IMR-90 (cell line): ENCODE measurements at regions not wholly inside any gene's neighbourhood (a gene's known extent, or its start where the extent isn't known, plus 50 kb on each side); places are given as distances from the start of the nearest gene placed in this dataset.

Experiments used
- ATAC-seq: fragments of 200-7000 bp; cut with Tn5 transposase; 2 replicates; pipeline ENCODE4 v1.9.1; 2020; ENCODE audit warnings: low read depth, mild to moderate bottlenecking, moderate library complexity
- BruUV-seq: library from RNA; stranded (reverse); fragments of 400-500 nt; replicated peaks from 2 replicates; lab custom pipeline; 2021; lab: Mats Ljungman, UMichigan
- CTCF ChIA-PET: fragments of 300-600 bp; formaldehyde crosslinking; extraction: SDS; loops from one replicate; lab custom pipeline; 2021; ENCODE audit warnings: antibody characterized with exemption; lab: Yijun Ruan, JAX
- POLR2A ChIA-PET: fragments of 300-600 bp; sonication (Branson Sonifier 250); formaldehyde crosslinking; loops from one replicate; lab custom pipeline; 2022; ENCODE audit warnings: antibody characterized with exemption; ENCODE audit not compliant: unreplicated experiment; lab: Charles Lee
- DNase-seq: peaks from one replicate; pipeline ENCODE4 v3.0.0; 2013
- H2AFZ ChIP-seq: replicated peaks from 2 replicates; pipeline ENCODE3; 2013; ENCODE audit warnings: low read length, mild to moderate bottlenecking; ENCODE audit not compliant: poor library complexity
- H2AK5ac ChIP-seq: 2 replicates; pipeline ENCODE4 v1.6.1; 2013; ENCODE audit warnings: low read depth, low read length, inconsistent platforms
- H2AK9ac ChIP-seq: replicated peaks from 2 replicates; pipeline ENCODE3; 2013; ENCODE audit warnings: mild to moderate bottlenecking, low read depth, low read length, moderate library complexity; ENCODE audit not compliant: poor library complexity
- H2BK120ac ChIP-seq: 2 replicates; pipeline ENCODE4 v1.6.1; 2013; ENCODE audit warnings: low read depth, low read length, inconsistent platforms
- H2BK15ac ChIP-seq: 3 replicates; pipeline ENCODE4 v1.6.1; 2013; ENCODE audit warnings: low read depth, low read length, inconsistent platforms
- H2BK20ac ChIP-seq: 2 replicates; pipeline ENCODE4 v1.6.1; 2013; ENCODE audit warnings: low read depth, mild to moderate bottlenecking, inconsistent platforms, low read length, moderate library complexity
- H2BK5ac ChIP-seq: 2 replicates; pipeline ENCODE4 v1.6.1; 2013; ENCODE audit warnings: mild to moderate bottlenecking, low read depth, low read length, inconsistent platforms; ENCODE audit not compliant: poor library complexity, severe bottlenecking
- H3K14ac ChIP-seq: replicated peaks from 2 replicates; pipeline ENCODE4 v1.6.1; 2013; ENCODE audit warnings: low read depth, low read length, inconsistent platforms
- H3K18ac ChIP-seq: 2 replicates; pipeline ENCODE4 v1.6.1; 2013; ENCODE audit warnings: low read depth, low read length, control low read depth
- H3K23ac ChIP-seq: 2 replicates; pipeline ENCODE4 v1.6.1; 2013; ENCODE audit warnings: low read depth, low read length, inconsistent platforms
- H3K27ac ChIP-seq: 2 replicates; pipeline ENCODE4 v1.5.1; 2013; ENCODE audit warnings: mild to moderate bottlenecking, control low read depth, low read length; ENCODE audit not compliant: insufficient read depth
- H3K27me3 ChIP-seq: 2 replicates; pipeline ENCODE4 v1.6.1; 2013; ENCODE audit warnings: low read length; ENCODE audit not compliant: control insufficient read depth, insufficient read depth
- H3K36me3 ChIP-seq: 2 replicates; pipeline ENCODE4 v1.6.1; 2013; ENCODE audit warnings: low read length, mixed read lengths; ENCODE audit not compliant: control insufficient read depth, insufficient read depth
- H3K4ac ChIP-seq: 2 replicates; pipeline ENCODE4 v1.6.1; 2013; ENCODE audit warnings: low read depth, low read length, inconsistent platforms
- H3K4me1 ChIP-seq: 2 replicates; pipeline ENCODE4 v1.6.1; 2013; ENCODE audit warnings: low read length, mixed read lengths; ENCODE audit not compliant: control insufficient read depth, insufficient read depth
- H3K4me2 ChIP-seq: 2 replicates; pipeline ENCODE4 v1.6.1; 2013; ENCODE audit warnings: low read depth, mild to moderate bottlenecking, control low read depth, low read length, moderate library complexity
- H3K4me3 ChIP-seq: 2 replicates; pipeline ENCODE4 v1.5.1; 2013; ENCODE audit warnings: low read depth, mild to moderate bottlenecking, control low read depth, low read length, moderate library complexity; ENCODE audit not compliant: insufficient read depth
- H3K56ac ChIP-seq: 2 replicates; pipeline ENCODE4 v1.6.1; 2013; ENCODE audit warnings: low read length, inconsistent platforms; ENCODE audit not compliant: insufficient read depth; ENCODE audit errors: extremely low read depth
- H3K79me1 ChIP-seq, 2 experiments: 2 replicates each; pipeline ENCODE4 v1.6.1; 2013; ENCODE audit warnings: low read length in 2 of 2, inconsistent platforms in 1 of 2, low read depth in 1 of 2
- H3K9ac ChIP-seq: 2 replicates; pipeline ENCODE4 v1.6.1; 2013; ENCODE audit warnings: low read depth, low read length, control low read depth
- H3K9me1 ChIP-seq: 2 replicates; pipeline ENCODE4 v1.6.1; 2013; ENCODE audit warnings: low read length, inconsistent platforms; ENCODE audit not compliant: insufficient read depth
- H3K9me3 ChIP-seq: 2 replicates; pipeline ENCODE4 v1.6.1; 2013; ENCODE audit warnings: low read length; ENCODE audit not compliant: control insufficient read depth, insufficient read depth
- H4K20me1 ChIP-seq: 2 replicates; pipeline ENCODE4 v1.6.1; 2013; ENCODE audit warnings: low read length, inconsistent platforms; ENCODE audit not compliant: insufficient read depth
- H4K5ac ChIP-seq: 2 replicates; pipeline ENCODE4 v1.6.1; 2013; ENCODE audit warnings: mild to moderate bottlenecking, low read depth, low read length, control low read depth
- H4K8ac ChIP-seq, 2 experiments: 2 replicates each; pipeline ENCODE4 v1.6.1; 2013; ENCODE audit warnings: low read depth in 2 of 2, low read length in 2 of 2, control low read depth in 1 of 2, inconsistent platforms in 1 of 2
- H4K91ac ChIP-seq: 2 replicates; pipeline ENCODE4 v1.6.1; 2013; ENCODE audit warnings: low read depth, low read length, inconsistent platforms; ENCODE audit not compliant: insufficient read depth
- BHLHE40 ChIP-seq: fragments of 150-350 bp; IDR thresholded peaks from 2 replicates; pipeline ENCODE4 v1.6.1; 2016; ENCODE audit warnings: mild to moderate bottlenecking, low read depth, low read length
- CHD1 ChIP-seq: IDR thresholded peaks from 2 replicates; pipeline ENCODE4 v1.6.1; 2012; ENCODE audit warnings: low read depth, low read length, improper control_type of control experiment
- CTCF ChIP-seq: conservative IDR thresholded peaks from 2 replicates; pipeline ENCODE4 v1.5.1; 2012; ENCODE audit warnings: mild to moderate bottlenecking, low read depth, low read length, improper control_type of control experiment
- FOS ChIP-seq: fragments of 150-350 bp; IDR thresholded peaks from 2 replicates; pipeline ENCODE4 v1.6.1; 2016; ENCODE audit warnings: low read depth, low read length
- MAFK ChIP-seq: IDR thresholded peaks from 2 replicates; pipeline ENCODE4 v1.6.1; 2012; ENCODE audit warnings: low read depth, low read length, improper control_type of control experiment
- MAZ ChIP-seq: IDR thresholded peaks from 2 replicates; pipeline ENCODE4 v1.6.1; 2012; ENCODE audit warnings: low read depth, mild to moderate bottlenecking, low read length, improper control_type of control experiment, moderate library complexity, borderline replicate concordance
- NFE2L2 ChIP-seq: fragments of 150-350 bp; IDR thresholded peaks from 2 replicates; pipeline ENCODE4 v1.6.1; 2016; ENCODE audit warnings: low read depth, mild to moderate bottlenecking, low read length
- RAD21 ChIP-seq: IDR thresholded peaks from 2 replicates; pipeline ENCODE4 v1.6.1; 2012; ENCODE audit warnings: low read length, improper control_type of control experiment
- USF2 ChIP-seq: fragments of 150-350 bp; IDR thresholded peaks from 2 replicates; pipeline ENCODE4 v1.6.1; 2017; ENCODE audit warnings: mild to moderate bottlenecking, antibody characterized with exemption, low read length, low read depth
- WGBS, 2 experiments: methylation state at CpG; one replicate each; pipeline versions ENCODE4 v1.1.5 to v1.1.7; 2013; ENCODE audit warnings: missing lambda C conversion rate in 2 of 2; ENCODE audit not compliant: insufficient read length in 1 of 2; ENCODE audit errors: extremely low coverage in 2 of 2; 5-methylcytosine and 5-hydroxymethylcytosine counted together
- dilution Hi-C: fragments of 300-500 bp; cut with HindIII; formaldehyde crosslinking; loops from one replicate; pipeline ENCODE4 v1.14.3; 2018; ENCODE audit warnings: low sequenced_read_pairs; ENCODE audit not compliant: unreplicated experiment
- in situ Hi-C: fragments of 300-500 bp; cut with MboI; formaldehyde crosslinking; loops from 3 replicates; pipeline ENCODE4 v1.14.3; 2019; ENCODE audit warnings: low sequenced_read_pairs, inconsistent platforms, mixed read lengths
- intact Hi-C: fragments of 100-400 bp; cut with micrococcal nuclease; formaldehyde crosslinking; loops from 2 replicates; pipeline ENCODE4 v1.10.0; 2022

GRCh38 chr6:115817161-115817560 is 243.5 kb downstream of the FRK start:
- H4K8ac ChIP-seq, result no peak overlapping the region
- H2AFZ ChIP-seq, result no peak overlapping the region
- BruUV-seq, result no TSS peak
- H4K20me1 ChIP-seq, result no peaks in the 10 kb centered on the region
- no peak overlapping the region for H4K91ac ChIP-seq
- WGBS, 2 experiments, result 13% methylated on average over 1 of the region's 2 CpGs; no CpG with 5 or more reads in 1 of the 2 experiments
- H3K9me1 ChIP-seq, result no peaks in the 10 kb centered on the region
- in situ Hi-C loops, result no loop called here
- DNase-seq, result no peak
- no peak overlapping the region for H3K56ac ChIP-seq
- ATAC-seq, result no peak
- no peaks in the 10 kb centered on the region for H3K27me3 ChIP-seq
- H3K9me3 ChIP-seq, result peaks cover 3% of the 10 kb centered on the region; the same call in 1 of the 2 replicates
- no peak overlapping the region for H2AK5ac ChIP-seq
- H3K18ac ChIP-seq, result no peak overlapping the region
- H3K4me3 ChIP-seq, result no peak overlapping the region
- no peak overlapping the region for H2BK120ac ChIP-seq
- H3K36me3 ChIP-seq, result no peaks in the 10 kb centered on the region
- no peak overlapping the region for H3K23ac ChIP-seq
- H2BK5ac ChIP-seq, result no peak overlapping the region
- H3K4me2 ChIP-seq, result no peak overlapping the region
- POLR2A ChIA-PET, result no interaction called here
- no peaks in the 10 kb centered on the region for H3K79me1 ChIP-seq
- no peak overlapping the region for H2AK9ac ChIP-seq
- intact Hi-C loops, result no loop called here
- H3K27ac ChIP-seq, result no peak overlapping the region
- TF ChIP-seq NFE2L2, result no peak
- TF ChIP-seq BHLHE40, result no peak
- TF ChIP-seq RAD21, result no peak
- no peak for TF ChIP-seq MAFK
- TF ChIP-seq CTCF, result no peak
- no peak for TF ChIP-seq USF2
- no peak for TF ChIP-seq CHD1
- TF ChIP-seq FOS, result no peak
- no peak for TF ChIP-seq MAZ
- H2BK20ac ChIP-seq, result no peak overlapping the region
- H3K14ac ChIP-seq, result no peak overlapping the region
- no peak overlapping the region for H3K9ac ChIP-seq
- no peak overlapping the region for H4K5ac ChIP-seq
- dilution Hi-C loops, result no loop called here
- no peak overlapping the region for H2BK15ac ChIP-seq
- H3K4me1 ChIP-seq, result no peaks in the 10 kb centered on the region
- CTCF ChIA-PET, result no interaction called here
- no peak overlapping the region for H3K4ac ChIP-seq
